BLaER1 treated with 17β-estradiol and CSF1 and Interleukin-3, amounts not matched to agents 10 nM and 100 nM (cell line): ENCODE measurements at regions not wholly inside any gene's neighbourhood (a gene's known extent, or its start where the extent isn't known, plus 50 kb on each side); places are given as distances from the start of the nearest gene placed in this dataset.

Experiments used
- H3K27ac ChIP-seq, 11 experiments: shearing (Covaris generic); formaldehyde crosslinking; 2 replicates each; pipeline ENCODE4 v1.8.1; 2022
- H3K27me3 ChIP-seq, 11 experiments: shearing (Covaris generic); formaldehyde crosslinking; 2 replicates each; pipeline ENCODE4 v1.8.1; 2022
- H3K36me3 ChIP-seq, 11 experiments: shearing (Covaris generic); formaldehyde crosslinking; 2 replicates each; pipeline ENCODE4 v1.8.1; 2022
- H3K4me1 ChIP-seq, 10 experiments: shearing (Covaris generic); formaldehyde crosslinking; 2 replicates each; pipeline ENCODE4 v1.8.1; 2022
- H3K4me2 ChIP-seq, 11 experiments: shearing (Covaris generic); formaldehyde crosslinking; 2 replicates each; pipeline ENCODE4 v1.8.1; 2022
- H3K4me3 ChIP-seq, 10 experiments: shearing (Covaris generic); formaldehyde crosslinking; 2 replicates each; pipeline ENCODE4 v1.8.1; 2022
- H3K9ac ChIP-seq, 11 experiments: shearing (Covaris generic); formaldehyde crosslinking; 2 replicates each; pipeline ENCODE4 v1.8.1; 2022
- H3K9me3 ChIP-seq, 11 experiments: shearing (Covaris generic); formaldehyde crosslinking; replicated peaks in 1 of 11; 2 replicates each; pipeline ENCODE4 v1.8.1; 2022
- H4K20me1 ChIP-seq, 11 experiments: shearing (Covaris generic); formaldehyde crosslinking; 2 replicates each; pipeline ENCODE4 v1.8.1; 2022
- Cebpa-rat ChIP-seq, 11 experiments: shearing (Covaris generic); IDR thresholded peaks; 2 replicates each; pipeline ENCODE4 v1.8.1; 2022

- Histone ChIP-seq H3K4me3 (no peak overlapping the region), H3K27ac (no peak overlapping the region), H3K9me3 (no peaks in the 10 kb centered on the region), H3K9ac (no peak overlapping the region), H4K20me1 (no peaks in the 10 kb centered on the region), H3K4me1 (peaks cover 0 to 53% (median 11%) of the 10 kb centered on the region in 10 experiments; a peak in 15 of 20 replicates), H3K36me3 (no peaks in the 10 kb centered on the region), H3K27me3 (no peaks in the 10 kb centered on the region), H3K4me2 (peak overlapping the region in 1 of 11 experiments; percentile 63; a peak in 2 of 22 replicates)
- no peak for TF ChIP-seq Cebpa-rat (IDR thresholded peaks at IDR 0.05)
Observed at GRCh38 chr5:66356011-66356565, 212.0 kb downstream of the SREK1 start.

DNA sequence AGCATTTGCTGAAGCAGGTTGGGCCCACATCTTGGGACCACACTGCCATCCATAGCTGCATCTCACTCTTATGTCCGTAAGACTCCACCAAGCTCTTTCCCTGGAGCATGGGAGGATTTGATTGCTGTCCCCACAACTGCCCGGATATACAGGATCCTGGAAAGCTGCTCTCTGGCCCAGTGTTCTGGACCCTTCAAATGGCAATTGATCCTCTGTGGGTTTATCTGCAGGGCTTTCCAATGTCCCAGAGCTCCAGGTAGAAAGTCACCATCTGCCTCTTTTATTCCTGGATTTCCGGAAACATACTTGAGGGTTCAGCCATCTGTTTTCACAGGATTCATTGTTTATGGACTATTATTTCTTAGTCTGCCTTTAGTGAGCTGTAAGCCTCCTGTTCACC, 214.6 kb downstream of the SREK1 start:
- Histone ChIP-seq H3K4me3 (no peak overlapping the region), H3K36me3 (no peaks in the 10 kb centered on the region), H3K4me2 (peak overlapping the region in 1 of 11 experiments; percentile 28; a peak in 1 of 22 replicates), H4K20me1 (no peaks in the 10 kb centered on the region), H3K27me3 (no peaks in the 10 kb centered on the region), H3K9me3 (no peaks in the 10 kb centered on the region), H3K27ac (no peak overlapping the region), H3K4me1 (peaks cover 0 to 26% (median 8%) of the 10 kb centered on the region in 10 experiments; a peak in 13 of 20 replicates), H3K9ac (no peak overlapping the region)
- no peak for TF ChIP-seq Cebpa-rat (IDR thresholded peaks at IDR 0.05)

- Histone ChIP-seq H3K9ac (no peak overlapping the region), H3K4me1 (peaks cover 0 to 3% (median 0%) of the 10 kb centered on the region in 10 experiments; a peak in 1 of 20 replicates), H3K4me3 (no peak overlapping the region), H3K4me2 (no peak overlapping the region), H3K27me3 (no peaks in the 10 kb centered on the region), H4K20me1 (no peaks in the 10 kb centered on the region), H3K9me3 (no peaks in the 10 kb centered on the region), H3K36me3 (no peaks in the 10 kb centered on the region), H3K27ac (no peak overlapping the region)
- TF ChIP-seq Cebpa-rat (IDR thresholded peaks at IDR 0.05) = no peak
Observed at GRCh38 chr5:66361070-66361469, 217.0 kb downstream of the SREK1 start.

- no peaks in the 10 kb centered on the region for H4K20me1 ChIP-seq
- no peaks in the 10 kb centered on the region for H3K9me3 ChIP-seq
- H3K36me3 ChIP-seq = no peaks in the 10 kb centered on the region
- no peak overlapping the region for H3K9ac ChIP-seq
- H3K4me1 ChIP-seq = no peaks in the 10 kb centered on the region
- H3K4me2 ChIP-seq = no peak overlapping the region
- H3K27ac ChIP-seq = no peak overlapping the region
- no peak for TF ChIP-seq Cebpa-rat (IDR thresholded peaks at IDR 0.05)
- H3K4me3 ChIP-seq = no peak overlapping the region
- H3K27me3 ChIP-seq = no peaks in the 10 kb centered on the region
Observed at GRCh38 chr5:66362046-66362445, 217.9 kb downstream of the SREK1 start.

GRCh38 chr5:66362687-66363086, 218.6 kb downstream of the SREK1 start:
- Histone ChIP-seq H3K4me1 (no peaks in the 10 kb centered on the region), H3K36me3 (no peaks in the 10 kb centered on the region), H3K9ac (no peak overlapping the region), H3K27me3 (no peaks in the 10 kb centered on the region), H4K20me1 (no peaks in the 10 kb centered on the region), H3K4me3 (no peak overlapping the region), H3K27ac (no peak overlapping the region), H3K9me3 (no peaks in the 10 kb centered on the region), H3K4me2 (no peak overlapping the region)
- no peak for TF ChIP-seq Cebpa-rat (IDR thresholded peaks at IDR 0.05)

DNA sequence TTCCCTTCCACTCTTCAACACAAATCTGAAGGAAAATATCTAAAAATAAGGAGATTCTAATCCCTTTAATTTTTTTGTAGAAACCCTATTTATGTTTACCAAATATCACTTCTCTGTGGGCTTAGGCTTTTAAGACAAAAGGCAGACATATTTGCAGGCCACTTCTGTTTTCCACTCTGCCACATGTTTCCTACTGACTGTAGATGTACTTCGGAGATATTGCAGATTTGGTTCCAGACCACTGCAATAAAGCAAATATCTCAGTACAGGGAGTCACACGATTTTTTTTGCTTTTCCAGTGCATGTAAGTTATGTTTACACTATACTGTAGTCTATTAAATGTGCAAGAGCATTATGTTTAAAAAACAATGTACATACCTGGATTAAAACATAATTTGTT, 219.0 kb downstream of the SREK1 start:
- no peaks in the 10 kb centered on the region for H4K20me1 ChIP-seq
- H3K4me2 ChIP-seq = no peak overlapping the region

DNA sequence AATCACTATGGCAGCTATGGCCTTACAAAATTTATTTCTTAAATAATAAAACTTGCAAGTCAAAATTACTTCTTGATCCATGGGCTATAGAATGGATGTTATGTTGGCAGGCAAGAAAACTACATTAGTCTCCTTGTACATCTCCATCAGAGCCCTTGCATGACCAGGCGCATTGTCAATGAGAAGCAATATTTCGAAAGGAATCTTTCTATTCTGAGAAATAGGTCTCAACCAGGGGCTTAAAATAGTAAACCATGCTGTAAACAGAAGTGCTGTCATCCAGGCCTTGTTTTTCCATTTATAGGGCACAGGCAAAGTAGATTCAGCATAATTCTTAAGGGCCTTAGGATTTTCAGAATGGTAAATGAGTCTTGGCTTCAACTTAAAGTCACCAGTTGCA, 220.1 kb downstream of the SREK1 start:
- Histone ChIP-seq H3K4me3 (no peak overlapping the region), H3K27ac (no peak overlapping the region), H4K20me1 (no peaks in the 10 kb centered on the region), H3K9ac (no peak overlapping the region), H3K4me1 (no peaks in the 10 kb centered on the region), H3K9me3 (no peaks in the 10 kb centered on the region), H3K36me3 (no peaks in the 10 kb centered on the region), H3K27me3 (no peaks in the 10 kb centered on the region), H3K4me2 (0 out of 22 replicates have a peak overlapping the region, but pooled peaks of 1 of the 11 experiments have one; percentile 5)
- TF ChIP-seq Cebpa-rat (IDR thresholded peaks at IDR 0.05) = no peak

More for the DNA sequence above, 219.0 kb downstream of the SREK1 start:
- Histone ChIP-seq H3K4me3 (no peak overlapping the region), H3K4me1 (no peaks in the 10 kb centered on the region), H3K9ac (no peak overlapping the region), H3K9me3 (no peaks in the 10 kb centered on the region), H3K36me3 (no peaks in the 10 kb centered on the region), H3K27ac (no peak overlapping the region), H3K27me3 (no peaks in the 10 kb centered on the region)
- TF ChIP-seq Cebpa-rat (IDR thresholded peaks at IDR 0.05) = no peak

DNA sequence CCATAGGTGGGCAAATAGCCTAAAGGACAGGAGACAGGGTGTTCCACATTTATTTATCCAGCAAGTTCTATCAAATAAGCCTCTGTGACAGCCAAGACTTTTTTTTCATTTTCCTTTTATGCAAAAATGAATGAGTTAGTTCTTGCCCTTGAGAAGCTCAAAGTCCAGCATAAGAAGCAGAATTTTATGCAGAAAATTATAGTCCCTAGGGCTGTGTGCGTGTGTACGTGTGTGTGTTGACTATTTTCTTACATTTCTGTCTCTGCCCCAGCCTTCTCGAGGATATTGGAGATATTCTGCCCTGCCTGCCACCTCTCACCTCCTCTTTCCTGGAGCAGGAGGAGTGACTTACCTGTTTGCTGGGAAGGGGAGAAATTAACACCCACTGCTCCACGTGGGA, 221.9 kb downstream of the SREK1 start:
- Histone ChIP-seq H3K4me3 (no peak overlapping the region), H4K20me1 (no peaks in the 10 kb centered on the region), H3K36me3 (no peaks in the 10 kb centered on the region), H3K4me1 (no peaks in the 10 kb centered on the region), H3K9me3 (no peaks in the 10 kb centered on the region), H3K9ac (no peak overlapping the region), H3K27me3 (no peaks in the 10 kb centered on the region), H3K27ac (no peak overlapping the region), H3K4me2 (no peak overlapping the region)
- no peak for TF ChIP-seq Cebpa-rat (IDR thresholded peaks at IDR 0.05)

GRCh38 chr5:66367814-66368541, 223.9 kb downstream of the SREK1 start:
- TF ChIP-seq Cebpa-rat (IDR thresholded peaks at IDR 0.05) = no peak
- H3K27me3 ChIP-seq = no peaks in the 10 kb centered on the region
- H3K9me3 ChIP-seq = no peaks in the 10 kb centered on the region
- 0 out of 20 replicates have a peak, but pooled peaks cover 0 to 3% (median 0%) of the 10 kb centered on the region in 10 experiments for H3K4me1 ChIP-seq
- H3K4me3 ChIP-seq = no peak overlapping the region
- no peak overlapping the region for H3K4me2 ChIP-seq
- H3K27ac ChIP-seq = no peak overlapping the region
- no peaks in the 10 kb centered on the region for H3K36me3 ChIP-seq
- no peak overlapping the region for H3K9ac ChIP-seq
- H4K20me1 ChIP-seq = no peaks in the 10 kb centered on the region

- H4K20me1 ChIP-seq = no peaks in the 10 kb centered on the region
- H3K4me3 ChIP-seq = no peak overlapping the region
- 0 out of 20 replicates have a peak, but pooled peaks cover 0 to 3% (median 0%) of the 10 kb centered on the region in 10 experiments for H3K4me1 ChIP-seq
- H3K4me2 ChIP-seq = no peak overlapping the region
- no peak overlapping the region for H3K9ac ChIP-seq
- H3K36me3 ChIP-seq = no peaks in the 10 kb centered on the region
- no peak for TF ChIP-seq Cebpa-rat (IDR thresholded peaks at IDR 0.05)
- no peaks in the 10 kb centered on the region for H3K9me3 ChIP-seq
- no peak overlapping the region for H3K27ac ChIP-seq
- no peaks in the 10 kb centered on the region for H3K27me3 ChIP-seq
Observed at GRCh38 chr5:66368811-66369210, 224.7 kb downstream of the SREK1 start.
